Coronary artery (tissue), 2 donors: ENCODE measurements at regions not wholly inside any gene's neighbourhood (a gene's known extent, or its start where the extent isn't known, plus 50 kb on each side); places are given as distances from the start of the nearest gene placed in this dataset.
"Not testable (repeated sequence)": the region's sequence is repeated elsewhere in the genome, so short reads cannot be mapped to it uniquely, and the experiment has no call there.

Source experiments
- DNase-seq: peaks from one replicate; pipeline ENCODE4 v3.0.0-alpha.2; 2017; ENCODE audit warnings: low spot score
- H3K27ac ChIP-seq, 2 donors: fragments of 200-600 bp; sonication (generic); one replicate each; pipeline ENCODE4 v1.5.1; 2016 to 2019
- H3K4me3 ChIP-seq: fragments of 200-600 bp; sonication (generic); 2 replicates; pipeline ENCODE4 v1.5.1; 2016; ENCODE audit warnings: mild to moderate bottlenecking, moderate library complexity
- TF ChIP-seq, protein P1 (sequence below): fragments of 200-600 bp; sonication (generic); IDR thresholded peaks from one replicate; pipeline ENCODE4 v1.5.1; 2019; ENCODE audit warnings: antibody characterized with exemption

DNA sequence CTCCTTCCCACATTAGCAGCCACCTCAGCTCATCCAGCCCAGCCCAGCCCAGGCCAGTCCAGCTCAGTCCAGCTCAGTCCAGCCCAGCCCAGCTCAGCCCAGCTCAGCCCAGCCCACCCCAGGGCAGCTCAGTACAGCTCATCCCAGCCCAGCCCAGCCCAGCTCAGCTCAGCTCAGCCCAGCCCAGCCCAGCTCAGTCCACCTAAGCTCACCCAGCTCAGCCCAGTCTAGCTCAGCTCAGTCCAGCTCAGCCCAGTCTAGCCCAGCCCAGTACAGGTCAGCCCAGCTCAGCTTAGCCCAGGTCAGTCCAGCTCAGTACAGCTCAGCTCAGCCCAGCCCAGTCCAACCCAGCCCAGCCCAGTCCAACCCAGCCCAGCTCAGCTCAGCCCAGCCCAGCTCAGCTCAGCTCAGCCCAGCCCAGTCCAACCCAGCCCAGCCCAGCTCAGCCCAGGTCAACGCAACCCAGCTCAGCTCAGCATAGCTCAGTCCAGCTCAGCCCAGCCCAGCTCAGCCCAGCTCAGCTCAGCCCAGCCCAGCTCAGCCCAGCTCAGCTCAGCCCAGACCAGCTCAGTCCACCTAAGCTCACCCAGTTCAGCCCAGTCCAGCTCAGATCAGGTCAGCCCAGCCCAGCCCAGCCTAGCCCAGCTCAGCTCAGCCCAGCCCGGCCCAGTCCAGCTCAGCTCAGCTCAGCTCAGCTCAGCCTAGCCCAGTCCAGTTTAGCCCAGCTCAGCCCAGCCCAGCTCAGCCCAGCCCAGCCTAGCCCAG lies 63.0 kb downstream of the TMEM121 start:
- no peak overlapping the region for H3K27ac ChIP-seq

DNA sequence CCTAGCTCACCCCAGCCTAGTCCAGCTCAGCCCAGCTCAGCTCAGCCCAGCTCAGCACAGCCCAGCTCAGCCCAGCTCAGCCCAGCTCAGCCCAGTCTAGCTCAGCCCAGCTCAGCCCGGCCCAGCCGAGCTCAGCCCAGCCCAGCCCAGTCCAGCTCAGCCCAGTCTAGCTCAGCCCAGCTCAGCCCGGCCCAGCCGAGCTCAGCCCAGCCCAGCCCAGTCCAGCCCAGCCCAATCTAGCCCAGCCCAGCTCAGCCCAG lies 63.5 kb downstream of the TMEM121 start:
- H3K4me3 ChIP-seq, H3K27ac ChIP-seq, DNase-seq: not testable (repeated sequence)

More for the DNA sequence above, 63.0 kb downstream of the TMEM121 start:
- TF ChIP-seq, protein P1, sequence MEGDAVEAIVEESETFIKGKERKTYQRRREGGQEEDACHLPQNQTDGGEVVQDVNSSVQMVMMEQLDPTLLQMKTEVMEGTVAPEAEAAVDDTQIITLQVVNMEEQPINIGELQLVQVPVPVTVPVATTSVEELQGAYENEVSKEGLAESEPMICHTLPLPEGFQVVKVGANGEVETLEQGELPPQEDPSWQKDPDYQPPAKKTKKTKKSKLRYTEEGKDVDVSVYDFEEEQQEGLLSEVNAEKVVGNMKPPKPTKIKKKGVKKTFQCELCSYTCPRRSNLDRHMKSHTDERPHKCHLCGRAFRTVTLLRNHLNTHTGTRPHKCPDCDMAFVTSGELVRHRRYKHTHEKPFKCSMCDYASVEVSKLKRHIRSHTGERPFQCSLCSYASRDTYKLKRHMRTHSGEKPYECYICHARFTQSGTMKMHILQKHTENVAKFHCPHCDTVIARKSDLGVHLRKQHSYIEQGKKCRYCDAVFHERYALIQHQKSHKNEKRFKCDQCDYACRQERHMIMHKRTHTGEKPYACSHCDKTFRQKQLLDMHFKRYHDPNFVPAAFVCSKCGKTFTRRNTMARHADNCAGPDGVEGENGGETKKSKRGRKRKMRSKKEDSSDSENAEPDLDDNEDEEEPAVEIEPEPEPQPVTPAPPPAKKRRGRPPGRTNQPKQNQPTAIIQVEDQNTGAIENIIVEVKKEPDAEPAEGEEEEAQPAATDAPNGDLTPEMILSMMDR = no peak
- no peak overlapping the region for H3K4me3 ChIP-seq
- peak; percentile 52 for DNase-seq

DNA sequence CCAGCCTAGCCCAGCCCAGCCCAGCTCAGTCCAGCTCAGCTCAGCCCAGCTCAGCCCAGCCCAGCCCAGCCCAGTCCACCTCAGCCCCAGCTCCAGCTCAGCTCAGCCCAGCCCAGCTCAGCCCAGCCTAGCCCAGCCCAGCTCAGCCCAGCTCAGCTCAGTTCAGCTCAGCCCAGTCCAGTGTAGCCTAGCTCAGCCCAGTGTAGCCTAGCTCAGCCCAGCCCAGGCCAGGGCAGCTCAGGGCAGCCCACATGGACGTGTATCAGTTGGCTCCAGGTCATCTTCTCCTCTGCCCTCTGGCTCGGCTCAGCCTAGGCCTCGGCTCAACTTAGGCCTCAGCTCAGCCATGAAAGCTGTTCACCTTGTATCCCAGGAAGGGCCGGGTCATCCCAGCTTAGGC lies 64.7 kb downstream of the TMEM121 start:
- Histone ChIP-seq H3K27ac (no peak overlapping the region), H3K4me3 (no peak overlapping the region)
- peak; percentile 45 for DNase-seq
- TF ChIP-seq, protein P1 = no peak

DNA sequence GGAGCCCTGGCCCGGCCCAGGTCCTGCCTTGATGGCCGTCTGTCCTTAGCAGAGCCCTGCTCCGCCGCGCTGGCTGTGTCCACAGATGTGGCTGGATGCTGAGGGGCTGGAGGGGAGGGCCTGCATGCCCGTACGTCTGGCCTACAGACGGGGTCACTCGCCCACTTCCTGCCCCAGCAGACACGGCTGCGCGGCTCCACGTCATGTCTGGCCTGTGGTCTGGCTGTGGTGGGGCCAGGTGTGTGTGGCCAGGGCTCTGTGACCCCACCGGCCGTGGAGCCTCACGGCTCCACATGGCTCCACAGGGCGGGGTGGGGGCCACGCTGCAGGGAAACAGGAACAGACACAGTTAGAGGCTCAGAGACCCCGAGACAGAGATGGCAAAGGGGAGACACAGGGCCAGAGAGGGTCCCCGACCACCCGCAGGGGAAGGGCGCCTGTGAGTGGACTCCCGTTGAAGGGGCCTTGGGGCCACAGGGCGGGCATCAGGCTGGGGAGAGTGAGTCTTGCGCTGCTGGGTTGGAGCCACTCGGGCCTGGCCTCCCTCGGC lies 65.5 kb downstream of the TMEM121 start:
- not testable (repeated sequence) for H3K27ac ChIP-seq, H3K4me3 ChIP-seq
- peak; percentile 24 for DNase-seq

DNA sequence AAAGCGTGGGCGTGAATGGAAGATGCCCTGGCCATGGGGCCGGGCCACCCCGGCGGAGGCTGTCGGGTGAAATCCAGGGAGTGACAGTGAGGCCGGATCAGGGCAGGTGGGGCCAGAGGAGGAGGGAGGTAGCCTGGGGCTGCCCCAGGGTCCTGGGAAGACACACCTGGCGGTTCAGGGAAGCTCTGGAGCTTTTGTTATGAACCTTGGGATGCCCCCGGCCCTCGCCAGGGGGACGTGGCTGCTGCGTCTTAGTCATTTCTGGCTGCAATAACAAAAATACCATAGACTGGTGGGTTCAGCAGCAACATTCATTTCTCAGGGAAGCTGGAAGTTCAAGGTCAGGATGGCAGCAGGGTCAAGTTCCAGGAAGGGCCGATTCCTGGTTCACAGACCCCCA lies 66.3 kb downstream of the TMEM121 start:
- not testable (repeated sequence) for H3K4me3 ChIP-seq, H3K27ac ChIP-seq
- DNase-seq = peak; percentile 33

DNA sequence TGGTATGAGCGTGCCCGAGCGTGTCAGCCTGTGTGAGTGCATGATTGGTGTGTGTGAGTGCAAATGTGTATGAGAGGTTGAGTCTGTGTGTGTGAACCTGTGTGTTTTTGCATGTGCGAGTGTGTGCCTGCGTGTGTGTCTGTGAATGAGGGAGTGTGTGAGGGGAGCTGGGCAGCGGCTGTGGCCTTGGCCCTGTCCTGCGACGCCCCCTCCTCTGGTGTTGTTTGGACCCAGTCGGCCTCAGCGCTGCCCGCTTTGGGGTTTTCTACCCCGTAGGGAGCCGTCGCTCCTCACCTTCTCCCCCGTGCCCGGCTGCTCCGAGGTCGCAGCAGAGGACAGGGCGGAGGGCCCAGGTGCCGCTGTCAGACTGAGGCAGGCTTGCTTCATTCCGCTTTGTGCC lies 69.0 kb downstream of the TMEM121 start:
- peak; percentile 62 for DNase-seq
- not testable (repeated sequence) for H3K27ac ChIP-seq, H3K4me3 ChIP-seq

DNA sequence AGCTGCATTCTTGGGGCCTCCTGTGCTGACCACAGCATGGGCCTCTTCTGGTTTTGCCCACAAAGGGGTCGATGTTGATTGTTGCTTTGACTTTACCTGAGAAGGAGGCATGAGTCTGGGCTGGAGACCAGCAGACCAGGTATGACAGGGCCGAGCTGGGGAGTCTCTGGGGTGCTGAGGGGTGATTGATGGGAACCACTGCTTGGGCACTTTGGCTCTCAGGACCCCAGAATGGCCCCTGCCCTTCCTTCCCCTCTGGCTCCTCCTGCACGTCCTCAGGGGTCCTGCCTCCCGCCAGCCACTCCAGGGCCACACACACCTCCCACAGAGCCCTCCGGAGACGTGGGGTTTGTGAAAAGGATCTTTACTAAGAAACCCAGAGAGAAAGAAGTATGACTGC lies 70.0 kb downstream of the TMEM121 start:
- H3K4me3 ChIP-seq, DNase-seq, H3K27ac ChIP-seq: not testable (repeated sequence)

DNA sequence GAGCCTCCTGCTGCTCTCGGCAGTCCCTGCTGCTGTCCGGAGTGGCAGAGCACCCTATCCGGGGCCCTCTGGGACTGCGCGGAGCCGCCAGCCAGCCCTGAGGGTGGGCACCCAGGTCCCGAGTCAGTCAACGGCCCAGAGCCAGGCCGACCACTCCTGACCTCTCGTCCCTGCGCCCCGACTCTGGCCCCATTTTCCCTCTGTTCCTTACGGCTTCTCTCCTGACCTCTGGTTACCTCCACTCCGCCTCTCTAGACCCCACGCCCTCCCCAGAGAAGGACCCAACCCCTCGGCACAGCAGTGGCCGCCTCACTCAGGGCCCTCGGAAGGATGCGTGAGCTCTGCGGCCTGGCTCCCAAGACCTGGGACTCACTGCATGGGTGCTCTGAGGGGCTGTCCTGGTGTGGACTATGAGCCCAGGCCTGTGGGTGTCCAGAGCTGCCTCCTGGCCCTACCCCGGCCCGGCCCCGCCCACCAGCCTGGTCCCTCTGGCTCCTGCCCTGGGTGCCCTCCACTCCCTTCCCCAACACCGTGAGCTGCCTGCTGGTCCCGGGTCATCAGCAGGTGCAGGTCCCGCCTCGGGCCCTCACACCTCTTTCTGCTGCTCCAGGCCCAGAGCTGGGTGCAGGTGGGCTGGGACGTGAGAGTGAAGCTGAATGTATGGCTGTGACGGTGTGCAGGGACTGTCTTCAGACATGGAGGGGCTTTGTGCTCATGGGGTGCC lies 71.8 kb downstream of the TMEM121 start:
- not testable (repeated sequence) for H3K4me3 ChIP-seq, H3K27ac ChIP-seq
- peak; percentile 54 for DNase-seq

DNA sequence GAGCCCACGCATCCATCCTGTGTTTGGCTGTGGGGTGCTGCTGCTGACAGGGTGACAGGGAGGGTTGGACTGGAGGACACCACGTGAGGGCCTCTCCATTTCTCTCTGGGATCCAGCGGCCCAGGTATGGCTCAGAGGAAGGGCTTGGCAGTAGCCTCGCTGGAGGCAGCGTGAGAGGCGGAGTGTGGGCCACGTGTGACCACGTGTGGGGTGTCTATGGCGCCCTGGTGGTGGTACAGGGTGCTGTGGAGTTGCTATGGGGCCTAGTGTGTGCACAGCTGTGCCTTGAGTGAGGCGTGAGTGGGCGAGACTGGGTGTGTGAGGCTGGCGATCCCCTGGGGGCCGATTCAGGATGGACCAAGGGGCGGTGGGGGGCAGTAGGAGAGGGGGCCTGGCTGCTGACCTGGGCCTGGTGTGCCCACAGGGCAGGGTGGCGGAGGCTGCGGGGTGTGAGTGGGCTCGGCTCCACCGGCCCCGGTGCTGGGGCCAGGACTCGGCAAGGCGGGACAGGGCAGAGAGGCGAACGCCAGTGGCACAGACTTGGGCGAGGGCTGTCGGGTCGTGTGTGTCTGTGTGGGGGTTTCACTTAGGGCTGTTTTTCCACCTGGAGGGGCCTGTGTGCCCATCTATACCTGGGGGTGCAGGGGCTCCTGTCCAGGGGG lies 72.7 kb downstream of the TMEM121 start:
- not testable (repeated sequence) for H3K27ac ChIP-seq, H3K4me3 ChIP-seq
- DNase-seq = peak; percentile 65

DNA sequence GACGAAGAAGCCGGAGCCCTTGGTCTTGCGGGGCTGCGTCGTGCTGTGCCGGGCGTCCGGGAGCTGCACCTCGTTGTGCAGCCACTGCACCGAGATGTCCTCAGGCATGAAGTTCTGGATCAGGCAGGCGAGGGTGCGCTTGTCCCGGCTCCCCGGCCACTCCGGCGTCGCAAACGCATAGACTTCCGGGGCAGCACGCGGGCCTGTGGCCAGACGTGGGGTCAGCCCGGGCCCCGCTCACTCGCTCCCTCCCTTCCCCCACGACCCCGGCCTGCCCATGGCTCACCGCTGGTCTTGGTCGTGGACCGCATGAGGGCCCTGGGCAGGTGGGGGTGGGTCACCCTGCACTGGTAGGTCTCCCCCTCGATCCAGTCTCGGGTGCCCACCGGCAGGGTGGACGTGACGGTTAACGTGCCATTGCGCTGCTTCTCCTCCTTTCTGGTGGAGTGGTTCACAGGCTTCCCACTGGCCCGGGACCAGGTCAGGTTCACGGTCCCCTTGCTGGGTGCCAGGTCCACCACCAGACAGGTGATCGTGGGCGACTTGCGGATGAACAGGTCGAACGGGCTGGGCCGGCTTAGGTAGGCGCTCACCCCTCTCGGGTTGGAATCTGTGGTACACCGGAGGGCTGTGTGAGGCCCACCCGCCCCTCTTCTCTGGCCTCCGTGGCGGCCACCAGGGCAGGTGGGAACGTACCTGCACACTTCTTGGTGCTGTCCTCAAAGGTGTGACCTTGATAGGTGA lies 74.0 kb downstream of the TMEM121 start:
- DNase-seq = peak; percentile 33

DNA sequence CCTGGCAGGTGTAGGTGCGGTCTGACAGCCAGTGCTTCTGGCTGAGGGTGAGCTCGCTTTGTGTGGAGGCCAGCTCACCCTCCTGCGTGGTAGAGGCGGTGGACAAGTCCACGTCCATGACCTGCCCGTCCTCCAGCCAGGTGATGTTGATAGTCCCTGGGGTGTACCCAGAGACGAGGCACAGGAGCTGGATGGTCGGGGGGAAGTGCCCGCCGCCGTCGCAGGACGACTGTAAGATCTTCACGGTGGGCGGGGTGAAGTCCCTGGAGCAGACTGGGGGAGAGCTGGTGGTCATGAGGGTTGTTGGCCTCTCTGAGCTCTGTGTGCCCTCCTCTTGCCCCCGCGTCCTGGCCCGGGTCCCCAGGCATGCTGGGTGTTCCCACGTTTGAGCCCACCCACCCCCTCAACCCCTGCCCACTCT lies 74.6 kb downstream of the TMEM121 start:
- TF ChIP-seq, protein P1 = no peak
- DNase-seq = peak; percentile 35
- no peak overlapping the region for H3K4me3 ChIP-seq
- H3K27ac ChIP-seq = no peak overlapping the region

More for the DNA sequence above, 74.0 kb downstream of the TMEM121 start:
- H3K27ac ChIP-seq, H3K4me3 ChIP-seq: not testable (repeated sequence)
